Astrocyte of the hippocampus (primary cell): ENCODE measurements at regions not wholly inside any gene's neighbourhood (a gene's known extent, or its start where the extent isn't known, plus 50 kb on each side); places are given as distances from the start of the nearest gene placed in this dataset.

Source experiments
- DNase-seq: peaks from one replicate; pipeline ENCODE4 v3.0.0; 2011; ENCODE audit warnings: low read depth, low spot score

DNA sequence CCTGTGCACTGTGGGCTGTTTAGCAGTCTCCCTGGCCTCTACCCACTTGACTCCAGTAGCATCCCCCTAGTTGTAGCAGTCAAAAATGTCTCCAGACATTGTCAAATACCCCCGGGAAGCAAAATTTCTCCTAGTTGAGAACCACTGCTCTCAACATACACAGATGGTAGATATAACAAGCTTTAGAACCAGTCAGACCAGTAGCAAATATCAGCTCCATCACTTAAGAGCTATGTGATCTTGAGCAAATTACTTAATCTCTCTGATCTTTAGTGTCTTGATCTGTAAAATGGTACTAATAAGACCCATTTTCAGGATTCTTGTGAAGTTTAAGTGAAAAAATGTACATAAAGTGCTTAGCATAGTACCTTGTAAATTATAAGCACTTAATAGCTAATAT lies 96.2 kb downstream of the DUSP6 start:
- DNase-seq, result no peak

DNA sequence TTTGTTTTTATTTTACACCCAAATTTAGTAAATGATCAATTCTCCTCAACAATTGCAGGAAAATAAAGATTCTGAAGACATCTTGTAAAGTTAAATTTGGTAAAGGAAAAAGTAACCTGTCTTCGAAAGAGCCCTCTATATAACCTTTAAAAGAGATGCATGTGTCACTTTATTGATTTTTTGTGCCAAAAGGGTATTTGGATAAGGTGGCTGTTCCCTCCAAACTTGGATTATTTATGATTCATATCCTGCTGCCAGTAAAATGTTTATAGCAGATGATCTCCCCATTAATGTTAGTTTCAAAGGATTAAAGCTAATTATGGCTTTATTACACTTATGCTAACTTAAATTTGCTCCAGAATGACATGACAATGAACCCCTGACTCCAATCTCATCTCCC lies 98.8 kb downstream of the DUSP6 start:
- no peak for DNase-seq

DNA sequence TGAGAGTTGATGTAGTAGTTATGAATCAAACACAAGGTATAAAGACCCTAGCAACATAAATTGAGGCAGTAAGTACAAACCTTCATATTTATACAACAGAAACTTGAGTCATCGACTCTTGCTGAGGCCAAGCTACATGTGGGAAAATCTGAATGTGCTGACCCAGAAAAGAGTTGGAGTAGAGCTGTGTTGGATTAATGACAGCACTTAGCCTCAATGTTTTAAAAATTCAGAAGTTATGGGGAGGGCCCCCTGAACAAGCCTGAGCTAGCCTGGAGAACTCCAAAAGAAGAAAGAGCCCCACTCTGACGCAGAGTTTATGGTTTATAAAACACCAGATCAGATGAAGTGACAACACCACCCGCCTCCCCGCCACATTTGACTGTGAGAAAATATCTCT lies 100.0 kb downstream of the DUSP6 start:
- peak; percentile 15 for DNase-seq

DNA sequence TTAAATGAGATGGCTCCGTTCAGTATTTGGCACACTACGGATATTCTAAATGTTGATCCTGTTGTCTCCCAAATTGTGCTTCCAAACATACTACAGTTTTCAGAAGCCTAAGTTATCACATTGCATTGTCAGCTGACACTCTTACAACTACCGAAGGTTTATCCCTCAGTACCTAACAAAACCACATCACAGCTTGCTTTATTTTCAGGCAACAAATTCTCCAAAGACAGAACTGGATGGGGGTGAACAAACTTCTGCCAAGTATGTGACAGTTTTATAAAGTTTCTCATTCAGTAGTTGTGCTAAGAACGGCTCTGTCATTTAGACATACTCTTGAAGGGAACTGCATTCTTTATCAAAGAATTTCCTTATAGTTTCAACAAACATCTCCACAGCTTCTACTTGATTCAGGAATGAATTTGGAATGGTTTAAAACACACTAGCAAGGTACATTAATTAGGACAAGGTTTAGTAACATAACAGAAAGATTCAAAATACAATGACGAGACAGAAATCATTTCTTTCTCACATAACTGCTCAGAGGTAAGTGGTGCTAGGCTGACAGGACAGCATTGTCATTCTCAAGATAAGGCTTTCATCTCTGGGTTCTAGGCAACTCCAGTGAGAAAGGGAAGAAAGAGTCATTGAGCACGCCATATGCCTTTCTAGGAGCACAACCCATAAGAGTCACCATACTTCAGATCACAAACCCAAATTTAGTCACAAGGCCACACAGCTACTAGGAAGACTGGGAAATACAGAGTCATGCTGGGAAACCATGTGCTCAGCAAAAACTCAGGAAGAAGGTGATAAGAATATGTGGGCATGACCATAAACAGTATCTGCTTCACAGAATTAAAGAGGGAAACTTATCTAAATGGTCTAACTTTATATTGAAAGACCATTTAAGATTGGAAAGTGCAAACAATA lies 100.7 kb downstream of the DUSP6 start:
- peak; percentile 28 for DNase-seq

DNA sequence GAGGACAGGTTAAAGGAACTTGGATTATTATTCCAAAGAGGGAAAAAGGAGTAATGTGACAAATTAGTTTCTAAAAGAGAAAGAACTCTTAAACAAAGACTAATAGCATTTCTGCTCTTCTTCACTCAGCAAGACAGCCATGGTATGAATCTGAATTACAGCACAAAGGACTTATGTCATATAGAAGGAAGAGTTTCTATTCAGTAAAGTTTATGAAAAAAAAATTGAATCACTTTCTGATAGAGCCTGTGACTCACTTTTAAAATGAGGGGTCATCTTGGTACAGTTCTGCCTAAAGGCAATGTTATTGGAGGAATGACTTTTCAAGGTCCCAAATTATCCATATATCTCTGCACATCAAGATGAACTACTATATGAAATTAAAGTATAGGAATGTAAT lies 101.7 kb downstream of the DUSP6 start:
- no peak for DNase-seq

DNA sequence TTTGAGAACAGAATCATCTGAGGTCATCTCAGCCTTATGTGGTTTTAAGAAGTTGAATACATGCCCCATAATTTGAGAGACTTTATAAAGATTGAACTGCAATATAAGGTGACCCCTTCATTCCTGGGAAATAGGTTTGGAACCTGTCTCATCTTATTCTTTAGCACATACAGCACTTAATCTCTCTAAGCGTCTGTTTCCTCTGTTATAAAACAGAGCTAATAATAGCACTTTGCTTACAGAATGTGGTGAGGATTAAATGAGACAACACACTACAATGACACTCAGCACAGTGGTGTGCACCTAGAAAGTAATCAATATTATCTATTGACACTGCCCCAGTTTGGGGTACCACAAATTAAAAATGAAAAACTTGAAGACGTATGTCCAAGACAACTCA lies 102.1 kb downstream of the DUSP6 start:
- DNase-seq, result no peak

DNA sequence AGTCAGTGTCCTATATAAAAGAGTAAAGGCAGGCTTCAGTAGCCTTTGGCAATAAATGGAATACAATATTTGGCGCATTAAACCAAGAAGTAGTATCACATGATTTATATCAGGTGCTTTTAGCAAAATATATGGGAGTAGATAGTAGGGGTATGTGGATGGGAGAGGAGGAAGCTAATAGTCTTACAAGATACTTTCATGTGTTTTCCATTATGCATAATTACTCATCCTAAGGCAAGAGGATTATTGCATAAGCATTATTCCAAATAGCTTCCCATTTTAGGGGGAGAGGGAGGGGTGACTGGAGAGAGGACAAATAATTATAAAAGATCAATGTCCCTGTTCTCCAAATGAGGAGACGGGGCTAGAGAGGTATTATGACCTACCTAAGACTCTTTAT lies 104.3 kb downstream of the DUSP6 start:
- DNase-seq, result no peak

DNA sequence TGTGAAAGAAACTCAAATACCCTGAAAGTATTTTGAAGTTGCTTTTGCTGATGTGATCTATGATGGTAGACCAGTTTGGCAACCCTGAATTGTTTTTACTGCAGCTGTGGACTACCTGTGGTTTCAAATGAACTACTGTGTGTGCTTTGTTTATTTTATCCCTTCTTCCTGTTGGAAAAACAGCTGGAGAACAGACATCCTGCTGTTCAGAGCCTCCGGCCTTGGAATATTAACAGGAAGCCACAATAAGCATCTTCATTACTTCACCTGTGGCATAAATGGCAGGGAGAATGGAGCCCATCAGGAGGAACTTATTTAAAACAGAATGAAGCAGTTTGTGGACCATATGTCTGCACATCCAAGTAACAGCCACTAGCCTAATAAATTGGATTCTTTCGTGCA lies 104.8 kb downstream of the DUSP6 start:
- DNase-seq, result no peak

DNA sequence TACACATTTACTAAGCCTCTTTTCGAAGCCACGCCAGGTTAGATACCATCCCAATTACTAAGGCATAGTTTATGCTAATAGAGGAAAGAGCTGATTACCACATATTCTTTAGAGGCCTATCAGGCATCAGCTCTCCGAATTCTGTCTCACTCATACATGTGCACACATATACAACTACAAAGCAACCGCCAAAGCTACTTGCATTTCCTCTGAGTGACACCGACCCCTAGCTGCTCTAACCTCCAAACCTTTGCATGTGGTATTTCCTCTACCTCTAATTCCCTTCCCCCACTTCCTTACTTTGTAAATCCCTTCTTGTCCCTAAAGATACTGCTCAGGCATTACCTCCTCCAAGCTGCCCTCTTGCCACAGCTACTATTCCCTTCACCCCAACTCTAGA lies 107.2 kb downstream of the DUSP6 start:
- DNase-seq, result peak; percentile 32

DNA sequence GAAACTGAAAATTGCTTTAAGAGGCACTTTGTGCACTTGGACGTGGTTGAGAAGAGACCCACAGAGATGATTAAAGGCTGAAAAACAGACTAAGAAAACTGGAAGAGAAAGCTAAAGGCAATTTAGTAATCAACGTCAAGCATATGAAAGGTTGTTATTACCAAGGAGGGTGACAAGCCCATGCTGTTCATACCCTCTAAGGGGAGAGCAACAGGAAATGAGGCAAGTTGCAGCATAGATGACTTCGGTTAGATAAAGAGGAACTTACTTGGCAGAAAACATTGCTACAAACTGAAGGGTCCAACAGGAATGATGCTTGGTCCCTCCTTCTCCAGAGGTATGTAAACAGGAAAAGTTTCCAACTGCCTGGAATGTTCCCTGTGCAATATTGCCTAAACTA lies 107.8 kb downstream of the DUSP6 start:
- DNase-seq, result peak; percentile 2

DNA sequence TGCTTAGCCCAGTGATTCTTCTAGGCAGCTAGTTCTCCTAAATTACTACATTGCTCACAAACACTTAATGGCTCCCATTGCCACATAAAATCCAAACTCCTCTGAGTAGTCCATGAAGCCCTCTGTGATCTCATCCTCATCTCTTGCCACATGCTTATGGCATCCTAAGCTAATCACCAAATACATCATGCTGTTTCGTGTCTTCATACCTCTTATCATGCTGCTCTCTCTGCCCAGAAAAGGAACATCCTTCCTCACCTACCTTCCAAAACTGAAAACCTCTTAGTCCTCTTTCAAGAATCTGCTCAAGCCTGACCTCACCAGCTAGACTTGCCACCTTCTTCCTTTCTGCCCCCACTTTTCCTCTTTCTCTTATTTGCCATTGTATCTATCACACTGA lies 108.5 kb downstream of the DUSP6 start:
- no peak for DNase-seq

DNA sequence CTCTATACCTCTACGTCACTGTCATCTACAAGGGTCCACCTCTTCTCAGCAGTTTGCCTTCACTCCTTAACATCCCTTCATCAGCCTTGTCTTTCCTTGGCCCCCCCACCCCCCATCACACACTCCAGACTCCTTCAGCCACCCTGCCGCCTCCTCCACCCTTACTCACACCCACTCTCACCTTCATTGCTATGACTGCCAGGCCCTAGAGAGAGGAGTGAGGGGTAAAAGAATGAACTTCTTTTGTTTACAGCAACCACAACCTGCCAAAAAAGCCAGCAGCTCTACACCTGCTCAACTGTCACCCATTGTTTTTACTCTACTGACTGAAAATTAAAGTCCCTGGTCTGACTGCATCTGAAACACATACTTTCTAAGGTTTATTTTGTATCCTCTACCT lies 112.8 kb downstream of the DUSP6 start:
- no peak for DNase-seq

DNA sequence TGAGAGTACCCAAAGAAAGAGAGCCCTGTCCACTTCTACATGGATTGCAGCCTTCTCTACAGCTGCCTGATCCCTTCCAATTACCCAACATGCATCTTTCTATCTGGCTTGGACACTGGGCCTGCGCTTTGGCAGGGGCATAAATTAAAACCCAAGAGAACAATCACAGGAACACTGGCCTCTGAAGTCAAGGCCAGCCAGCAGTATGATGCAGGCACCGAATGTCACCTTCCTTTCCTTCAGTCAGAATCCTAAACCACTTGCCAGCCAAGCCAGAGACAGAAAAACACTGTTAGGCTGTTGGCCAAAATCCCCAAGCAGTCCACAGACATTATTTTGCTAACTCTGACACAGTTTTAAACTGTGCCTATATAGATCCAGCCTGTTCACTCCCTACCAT lies 113.7 kb downstream of the DUSP6 start:
- peak; percentile 7 for DNase-seq

DNA sequence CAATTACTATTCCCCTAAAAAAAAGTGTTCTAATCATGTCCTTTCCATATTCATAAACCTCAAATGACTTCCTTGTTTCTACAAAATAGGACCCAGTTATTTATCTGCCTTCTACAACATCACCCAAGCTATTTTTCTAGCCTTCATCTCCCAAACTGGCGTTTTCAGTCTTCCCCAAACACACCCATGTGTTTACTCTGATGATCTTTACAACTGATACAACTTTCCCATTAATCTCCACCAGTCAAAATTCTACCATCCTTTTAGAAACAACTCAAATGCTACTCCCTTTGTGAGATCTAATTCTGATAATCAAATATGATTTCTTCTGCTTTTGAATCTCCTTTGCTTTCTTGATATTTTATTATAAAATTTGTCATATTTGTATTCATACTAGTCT lies 114.5 kb downstream of the DUSP6 start:
- no peak for DNase-seq

DNA sequence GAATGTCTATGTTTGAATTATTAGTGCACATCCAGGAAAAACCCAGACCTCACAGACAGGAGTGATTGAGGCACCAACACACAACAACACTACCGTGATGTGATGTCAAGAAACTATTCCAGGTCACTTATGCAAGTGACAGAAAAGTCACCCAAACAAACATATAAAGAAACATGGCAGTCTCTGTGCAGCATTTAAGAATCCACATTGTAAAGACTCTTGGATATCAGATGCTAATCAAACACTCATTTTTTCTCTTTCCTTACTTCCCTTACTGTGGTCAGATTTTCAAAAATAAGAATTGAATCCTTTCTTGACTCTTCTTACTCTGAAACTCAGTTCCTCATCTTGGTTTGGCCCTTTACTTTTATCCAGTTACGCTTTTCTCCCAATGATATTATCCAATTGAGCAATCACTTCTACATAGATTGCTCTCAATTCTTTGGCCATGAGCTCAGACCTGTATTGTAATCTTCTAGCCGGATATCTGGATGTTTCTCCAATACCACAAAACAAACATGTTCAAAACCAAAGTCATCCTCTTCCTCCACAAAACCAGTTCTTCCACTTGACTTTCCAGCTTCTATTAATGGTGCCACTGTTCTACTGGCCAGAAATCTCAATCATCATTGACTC lies 115.4 kb downstream of the DUSP6 start:
- peak; percentile 6 for DNase-seq

DNA sequence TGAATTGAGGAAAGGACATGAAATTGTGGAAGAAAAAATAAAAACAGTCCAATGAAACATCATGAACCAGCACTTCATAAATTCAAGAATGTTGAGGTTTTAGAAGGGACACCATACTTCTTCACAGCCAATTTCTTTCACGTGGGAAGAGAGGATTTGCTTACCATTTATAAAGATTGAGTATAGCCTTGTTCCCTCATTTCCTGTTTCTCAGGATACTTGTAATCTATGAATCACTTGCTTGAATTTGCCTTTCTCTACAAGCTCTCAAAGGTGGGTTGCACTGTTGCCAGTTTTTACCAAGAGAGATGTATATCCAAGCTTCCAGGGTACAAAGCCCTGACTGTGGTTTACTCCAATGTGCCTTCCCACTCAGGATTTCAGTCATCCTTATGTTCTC lies 116.1 kb downstream of the DUSP6 start:
- peak; percentile 6 for DNase-seq

DNA sequence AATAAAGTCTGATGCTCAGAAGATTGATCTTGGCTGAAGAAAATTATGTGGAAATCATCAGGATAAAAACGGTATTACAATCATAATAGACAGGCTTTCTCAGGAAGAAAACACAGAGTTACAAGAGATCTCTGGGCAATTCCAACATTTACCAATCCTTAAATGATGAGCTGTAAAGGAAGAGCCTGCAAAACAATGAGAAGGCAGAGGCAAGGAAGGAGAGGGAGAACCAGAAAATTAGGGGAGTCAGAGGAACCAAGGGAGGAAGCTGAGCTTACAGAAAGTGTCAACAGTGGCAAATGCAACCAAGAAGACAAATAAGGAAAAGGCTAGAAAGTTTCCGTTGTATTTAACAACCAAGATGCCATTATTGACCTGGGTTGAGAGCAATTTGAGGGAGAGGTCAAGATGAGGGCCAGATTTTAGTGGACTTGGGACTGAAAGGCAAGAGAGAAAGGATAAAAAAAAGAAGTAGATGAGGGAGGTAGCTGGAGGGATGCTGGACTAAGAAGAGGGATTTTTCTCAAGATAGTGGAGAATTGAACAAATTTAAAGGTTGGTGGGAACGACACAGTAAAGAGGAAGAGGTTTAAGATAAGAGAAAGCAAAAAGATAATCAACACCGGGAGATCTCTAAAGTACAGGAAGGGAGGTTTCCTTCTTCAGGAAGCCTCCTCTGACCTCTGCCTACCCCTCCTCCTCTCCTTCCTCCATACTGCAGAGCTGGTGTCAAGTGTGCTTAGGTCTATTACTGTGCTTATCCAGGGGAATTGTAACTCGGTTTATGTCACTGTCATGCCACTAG lies 116.9 kb downstream of the DUSP6 start:
- no peak for DNase-seq

DNA sequence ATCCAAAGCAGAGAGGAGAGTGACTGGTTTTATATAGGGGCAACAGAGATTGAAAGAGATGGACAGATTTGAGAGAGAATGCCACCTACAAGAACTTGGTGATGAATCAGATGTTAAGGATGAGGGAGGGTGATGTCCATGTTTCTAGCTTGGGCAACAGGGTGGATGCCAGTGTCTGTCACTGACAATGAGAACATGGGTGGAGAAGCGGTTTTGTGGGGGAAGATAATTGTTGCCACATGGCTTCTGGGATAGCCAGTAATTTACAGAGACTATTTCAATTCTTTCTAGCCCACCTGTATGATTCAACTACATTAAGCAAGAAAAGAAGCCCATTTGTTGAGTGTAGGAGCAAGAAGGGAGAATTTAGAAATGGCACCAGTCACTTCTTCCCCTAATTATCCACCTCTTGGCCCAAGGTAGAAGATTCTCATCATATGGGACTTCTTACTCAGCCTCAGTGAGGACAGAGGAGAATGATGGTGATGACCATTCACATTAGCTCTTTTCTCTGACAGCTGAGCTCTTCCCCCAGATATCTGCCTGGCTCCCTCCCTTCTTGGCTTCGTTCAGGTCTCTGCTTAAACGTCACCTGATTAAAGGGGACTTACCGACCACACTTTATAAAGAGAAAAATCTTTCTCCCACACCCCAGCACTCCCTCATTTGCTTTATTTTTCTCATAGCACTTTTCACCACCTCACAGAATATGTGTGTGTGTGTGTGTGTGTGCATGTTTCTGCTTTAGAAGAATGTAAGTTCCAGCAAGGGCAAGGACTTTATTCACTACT lies 117.8 kb downstream of the DUSP6 start:
- no peak for DNase-seq

DNA sequence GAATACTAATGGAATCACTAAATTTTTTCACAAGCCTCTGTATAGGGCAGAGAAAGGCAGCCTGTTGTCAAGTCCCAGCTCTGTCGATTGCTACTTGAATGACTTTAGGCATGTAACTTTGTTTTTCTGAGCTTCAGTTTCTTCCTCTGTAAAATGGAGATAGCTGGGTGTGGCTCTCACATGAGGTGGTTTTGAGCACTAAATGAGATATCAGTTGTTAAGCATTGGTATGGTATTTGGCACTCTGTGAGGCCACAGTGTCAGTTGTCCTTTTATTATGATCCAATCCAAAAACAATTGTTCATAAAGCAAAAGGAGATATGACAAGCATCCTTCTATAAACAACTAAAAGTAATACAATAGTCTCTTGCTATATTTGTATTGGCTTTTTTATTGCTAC lies 120.6 kb downstream of the DUSP6 start:
- no peak for DNase-seq

DNA sequence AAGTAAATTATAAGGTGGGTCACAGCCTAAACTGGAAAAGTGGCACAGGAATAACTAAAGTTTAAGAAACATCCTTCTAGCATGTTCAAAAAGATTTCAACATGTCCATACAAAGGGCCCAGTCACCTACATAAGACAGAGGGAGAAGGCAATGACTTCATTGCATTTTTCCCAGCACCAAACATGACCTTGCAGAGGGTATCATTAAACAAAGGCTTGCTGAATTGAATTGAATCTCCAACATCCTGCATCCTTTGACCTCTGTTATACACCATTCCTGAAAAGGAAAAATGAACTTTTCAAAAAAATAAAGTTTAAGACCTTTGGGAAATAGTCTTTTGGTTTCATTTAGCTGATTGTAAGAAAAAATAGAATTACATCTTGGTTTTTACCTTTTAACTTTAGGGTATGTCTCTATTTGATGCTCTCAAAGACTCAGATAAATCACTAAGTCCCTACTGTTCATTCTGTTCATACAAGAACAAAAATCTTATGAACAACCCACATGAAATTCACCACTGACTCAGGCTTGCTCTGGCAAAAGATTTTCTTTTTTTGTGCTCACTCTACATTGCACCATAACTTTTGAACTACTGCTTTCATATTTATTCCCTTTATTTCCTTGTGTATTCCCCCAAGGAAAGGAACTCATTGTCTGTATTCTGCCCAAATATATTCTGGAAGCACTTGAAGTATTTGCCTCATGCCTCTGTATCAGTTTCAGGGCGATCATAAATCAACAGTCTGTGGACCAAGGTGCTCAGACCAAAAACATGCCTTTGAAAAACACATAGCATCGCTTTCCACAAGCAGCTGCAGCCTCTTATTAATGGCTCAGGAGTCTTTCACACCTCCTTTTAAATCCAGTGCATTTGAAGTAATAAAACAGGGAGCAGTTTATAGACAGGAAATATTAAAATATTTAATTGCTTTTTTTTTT lies 121.7 kb downstream of the DUSP6 start:
- DNase-seq, result no peak

DNA sequence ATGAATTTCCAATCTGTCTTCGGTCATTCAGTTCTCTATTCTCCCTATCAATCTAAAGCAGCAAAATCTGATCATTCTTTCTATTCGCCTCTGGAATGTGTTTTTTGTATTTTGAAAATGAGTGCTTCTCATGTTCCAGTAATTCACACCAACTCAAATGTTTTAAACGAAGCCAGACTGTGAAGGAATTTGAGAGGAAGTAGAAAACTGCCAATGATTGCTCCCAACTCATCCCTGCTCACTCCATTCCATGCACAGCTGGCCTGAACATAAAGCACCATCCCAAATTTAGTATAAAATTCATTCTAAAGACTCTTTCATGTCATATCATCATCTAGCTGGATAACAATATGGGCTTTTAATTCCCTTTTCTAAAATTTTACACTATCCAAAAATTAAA lies 123.8 kb downstream of the DUSP6 start:
- no peak for DNase-seq
